Neural crest cell (in vitro differentiated cells): ENCODE measurements at regions not wholly inside any gene's neighbourhood (a gene's known extent, or its start where the extent isn't known, plus 50 kb on each side); places are given as distances from the start of the nearest gene placed in this dataset.

Experiments used
- DNase-seq: peaks from one replicate; pipeline ENCODE4 v3.0.0; 2021; ENCODE audit warnings: low read depth, mixed read lengths, low spot score
- H3K27ac Mint-ChIP-seq: one replicate; pipeline ENCODE4 v1.8.0; 2021; ENCODE audit warnings: mild to moderate bottlenecking, mixed read lengths; ENCODE audit not compliant: unreplicated experiment
- H3K27me3 Mint-ChIP-seq: 2 replicates; pipeline ENCODE4 v1.8.0; 2021; ENCODE audit warnings: low read depth, mild to moderate bottlenecking, mixed read lengths
- H3K36me3 Mint-ChIP-seq: 2 replicates; pipeline ENCODE4 v1.8.0; 2021; ENCODE audit warnings: low read depth, mild to moderate bottlenecking, mixed read lengths
- H3K4me1 Mint-ChIP-seq: 2 replicates; pipeline ENCODE4 v1.8.0; 2021; ENCODE audit warnings: mixed read lengths
- H3K4me3 Mint-ChIP-seq: one replicate; pipeline ENCODE4 v1.8.0; 2021; ENCODE audit warnings: mild to moderate bottlenecking, mixed read lengths
- H3K9me3 Mint-ChIP-seq: 2 replicates; pipeline ENCODE4 v1.8.0; 2021; ENCODE audit warnings: mixed read lengths
- TF ChIP-seq, protein P1 (sequence below): fragments of 200-600 bp; sonication (generic); conservative IDR thresholded peaks from 2 replicates; pipeline ENCODE4 v1.5.0; 2021; ENCODE audit warnings: antibody characterized with exemption, mild to moderate bottlenecking

DNA sequence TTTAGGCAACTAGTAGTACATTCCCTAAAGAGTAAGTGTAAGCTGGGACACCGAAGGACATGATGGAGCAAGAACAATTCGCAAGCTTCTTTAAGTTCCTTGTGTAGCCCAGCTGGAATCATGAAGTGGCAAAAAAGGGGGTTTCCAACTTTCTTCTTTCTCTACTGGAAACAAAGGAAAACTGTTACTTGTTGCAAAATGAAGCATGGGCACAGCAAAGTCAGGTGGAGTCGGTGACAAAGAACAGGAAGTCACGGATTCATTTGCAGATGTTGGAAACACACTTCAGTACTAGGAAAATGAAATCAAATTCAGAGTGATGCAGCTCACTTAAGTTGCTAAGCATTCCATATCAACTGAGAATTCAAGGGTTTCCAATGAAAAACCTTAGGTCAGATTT is 706.9 kb upstream of the STXBP6 start:
- Mint-ChIP-seq H3K36me3 (no peaks in the 10 kb centered on the region), H3K27ac (no peak overlapping the region), H3K27me3 (no peaks in the 10 kb centered on the region), H3K9me3 (no peaks in the 10 kb centered on the region), H3K4me1 (peaks cover 5% of the 10 kb centered on the region), H3K4me3 (no peak overlapping the region)
- no peak for DNase-seq
- TF ChIP-seq, protein P1, sequence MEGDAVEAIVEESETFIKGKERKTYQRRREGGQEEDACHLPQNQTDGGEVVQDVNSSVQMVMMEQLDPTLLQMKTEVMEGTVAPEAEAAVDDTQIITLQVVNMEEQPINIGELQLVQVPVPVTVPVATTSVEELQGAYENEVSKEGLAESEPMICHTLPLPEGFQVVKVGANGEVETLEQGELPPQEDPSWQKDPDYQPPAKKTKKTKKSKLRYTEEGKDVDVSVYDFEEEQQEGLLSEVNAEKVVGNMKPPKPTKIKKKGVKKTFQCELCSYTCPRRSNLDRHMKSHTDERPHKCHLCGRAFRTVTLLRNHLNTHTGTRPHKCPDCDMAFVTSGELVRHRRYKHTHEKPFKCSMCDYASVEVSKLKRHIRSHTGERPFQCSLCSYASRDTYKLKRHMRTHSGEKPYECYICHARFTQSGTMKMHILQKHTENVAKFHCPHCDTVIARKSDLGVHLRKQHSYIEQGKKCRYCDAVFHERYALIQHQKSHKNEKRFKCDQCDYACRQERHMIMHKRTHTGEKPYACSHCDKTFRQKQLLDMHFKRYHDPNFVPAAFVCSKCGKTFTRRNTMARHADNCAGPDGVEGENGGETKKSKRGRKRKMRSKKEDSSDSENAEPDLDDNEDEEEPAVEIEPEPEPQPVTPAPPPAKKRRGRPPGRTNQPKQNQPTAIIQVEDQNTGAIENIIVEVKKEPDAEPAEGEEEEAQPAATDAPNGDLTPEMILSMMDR = no peak

DNA sequence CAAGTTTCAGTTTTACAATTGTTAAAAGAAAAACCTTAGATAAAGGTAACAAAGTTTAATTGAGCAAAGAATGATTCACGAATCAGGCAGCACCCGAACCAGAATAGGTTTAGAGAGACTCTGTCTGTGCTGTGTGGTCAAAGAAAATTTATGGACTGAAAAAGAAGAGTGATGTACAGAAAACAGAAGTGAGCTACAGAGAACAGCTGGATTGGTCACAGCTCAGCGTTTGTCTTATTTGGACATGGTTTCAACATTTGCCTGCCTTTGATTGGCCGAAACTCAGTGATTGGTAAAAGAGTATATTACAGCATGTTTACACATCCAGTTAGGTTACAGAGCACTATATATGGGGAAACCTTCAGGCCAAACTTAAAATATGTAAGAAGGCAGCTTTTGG is 703.2 kb upstream of the STXBP6 start:
- DNase-seq = no peak
- Mint-ChIP-seq H3K36me3 (no peaks in the 10 kb centered on the region), H3K4me1 (peaks cover 5% of the 10 kb centered on the region), H3K27me3 (no peaks in the 10 kb centered on the region), H3K27ac (no peak overlapping the region), H3K4me3 (no peak overlapping the region), H3K9me3 (no peaks in the 10 kb centered on the region)
- TF ChIP-seq, protein P1 = no peak

DNA sequence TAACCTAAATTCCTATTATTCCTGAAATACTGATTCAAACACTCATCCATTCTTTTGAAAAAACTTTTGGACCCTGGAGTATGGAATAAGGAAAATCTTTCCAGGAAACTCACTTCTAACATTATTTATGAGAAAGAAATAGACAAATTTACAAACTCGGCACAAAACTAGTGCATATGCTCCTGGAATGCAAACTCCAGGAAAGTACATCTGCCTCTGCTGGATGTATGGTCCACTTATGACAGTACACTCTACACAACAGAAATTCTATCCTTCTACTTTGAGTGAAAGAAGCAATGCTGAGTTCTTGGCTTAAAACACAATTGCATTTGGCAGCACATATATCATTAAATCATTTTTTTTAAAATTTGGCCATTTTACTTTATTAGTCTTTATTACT is 700.5 kb upstream of the STXBP6 start:
- H3K27me3 Mint-ChIP-seq = no peaks in the 10 kb centered on the region
- no peak for DNase-seq
- H3K4me3 Mint-ChIP-seq = no peak overlapping the region
- no peaks in the 10 kb centered on the region for H3K36me3 Mint-ChIP-seq
- TF ChIP-seq, protein P1 = no peak
- H3K9me3 Mint-ChIP-seq = no peaks in the 10 kb centered on the region
- H3K27ac Mint-ChIP-seq = no peak overlapping the region
- no peaks in the 10 kb centered on the region for H3K4me1 Mint-ChIP-seq
